GM08714 (cell line): ENCODE measurements at regions not wholly inside any gene's neighbourhood (a gene's known extent, or its start where the extent isn't known, plus 50 kb on each side); places are given as distances from the start of the nearest gene placed in this dataset.

Experiments used
- H3K4me3 ChIP-seq: fragments of 200-500 bp; sonication (Bioruptor generic); 2 replicates; pipeline ENCODE4 v1.5.1; 2014; ENCODE audit warnings: mild to moderate bottlenecking, low read length, inconsistent platforms
- ZNF274 ChIP-seq: IDR thresholded peaks from 2 replicates; pipeline ENCODE4 v1.6.1; 2012; ENCODE audit warnings: mild to moderate bottlenecking, low read depth, low read length

DNA sequence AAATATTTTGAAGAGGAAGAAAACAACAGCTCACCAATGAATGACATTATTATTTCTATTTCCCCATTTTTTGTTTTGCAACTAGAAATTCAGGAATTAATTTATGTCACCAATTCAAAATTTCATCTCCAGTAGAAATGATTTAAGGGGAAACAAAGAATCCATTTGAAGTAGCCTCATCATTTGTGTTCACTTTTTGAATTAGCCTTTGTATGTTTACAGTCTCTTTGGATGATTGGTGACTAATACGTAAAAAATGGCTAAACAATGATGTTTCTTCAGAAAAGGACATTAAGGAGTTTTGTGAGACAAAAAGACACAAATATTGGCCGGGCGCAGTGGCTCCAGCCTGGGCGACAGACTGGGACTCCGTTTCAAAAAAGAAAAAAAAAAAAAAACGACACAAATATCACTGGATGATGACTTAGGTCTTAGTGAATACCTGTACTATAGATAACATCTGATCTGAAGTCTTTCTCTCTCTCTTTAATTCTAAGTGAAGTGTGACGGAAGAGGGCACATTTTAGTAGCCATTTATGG is 313.2 kb downstream of the PIK3C3 start:
- no peak overlapping the region for H3K4me3 ChIP-seq
- TF ChIP-seq ZNF274: no peak

DNA sequence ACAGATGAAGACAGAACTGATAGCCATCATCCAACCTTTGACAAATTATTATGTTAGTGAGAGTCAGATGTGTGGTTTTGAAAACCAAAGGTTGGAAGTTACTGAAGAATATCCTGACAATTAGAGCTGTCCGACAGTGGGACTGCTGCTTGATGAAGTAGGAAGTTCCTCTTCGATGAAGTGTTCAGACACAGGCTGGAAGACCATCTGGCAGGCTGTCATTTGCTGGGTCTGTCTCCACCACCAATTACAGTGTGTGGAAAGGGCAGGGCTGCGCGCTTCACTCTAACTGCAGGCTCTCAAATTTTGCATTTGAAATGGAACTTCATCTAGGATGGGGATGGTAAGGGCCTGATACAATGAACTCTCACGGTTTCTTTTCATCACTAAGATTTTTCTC is 313.8 kb downstream of the PIK3C3 start:
- no peak overlapping the region for H3K4me3 ChIP-seq
- no peak for TF ChIP-seq ZNF274

DNA sequence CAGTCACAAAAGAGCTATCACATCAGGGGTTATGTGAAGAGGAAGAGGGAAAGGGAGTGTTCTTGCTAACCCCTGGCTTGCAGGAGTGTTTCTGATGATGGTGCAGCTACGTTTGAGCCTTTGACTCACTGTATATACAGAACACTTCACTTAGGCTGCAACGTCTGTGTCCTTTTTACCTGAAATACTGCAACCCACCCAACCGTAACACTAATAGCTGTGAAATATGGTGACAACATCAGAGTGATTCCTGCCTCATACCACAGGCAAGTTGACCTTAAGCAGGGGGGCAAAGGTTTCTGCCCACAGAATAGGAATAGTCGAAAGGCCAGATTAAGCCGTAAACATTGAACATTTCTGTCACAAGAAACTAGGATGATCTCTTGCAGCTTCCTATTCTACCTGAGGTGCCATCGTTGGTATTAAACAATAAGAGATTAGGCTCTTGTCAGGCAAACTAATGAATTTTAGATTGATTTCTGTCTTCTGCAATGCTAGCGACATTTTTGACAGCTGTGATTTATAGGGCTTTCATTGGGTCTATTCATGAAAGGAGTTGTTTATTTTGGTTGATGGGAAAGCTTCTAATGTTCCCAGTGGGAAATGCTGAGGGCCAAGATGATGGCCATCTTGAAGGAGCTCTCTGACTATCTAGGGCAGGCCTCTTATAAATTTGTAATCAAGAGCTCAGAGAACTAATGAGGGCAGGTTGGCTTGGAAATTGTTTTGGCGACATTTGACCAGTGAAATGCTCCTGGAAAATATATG is 316.8 kb downstream of the PIK3C3 start:
- H3K4me3 ChIP-seq: no peak overlapping the region
- no peak for TF ChIP-seq ZNF274

DNA sequence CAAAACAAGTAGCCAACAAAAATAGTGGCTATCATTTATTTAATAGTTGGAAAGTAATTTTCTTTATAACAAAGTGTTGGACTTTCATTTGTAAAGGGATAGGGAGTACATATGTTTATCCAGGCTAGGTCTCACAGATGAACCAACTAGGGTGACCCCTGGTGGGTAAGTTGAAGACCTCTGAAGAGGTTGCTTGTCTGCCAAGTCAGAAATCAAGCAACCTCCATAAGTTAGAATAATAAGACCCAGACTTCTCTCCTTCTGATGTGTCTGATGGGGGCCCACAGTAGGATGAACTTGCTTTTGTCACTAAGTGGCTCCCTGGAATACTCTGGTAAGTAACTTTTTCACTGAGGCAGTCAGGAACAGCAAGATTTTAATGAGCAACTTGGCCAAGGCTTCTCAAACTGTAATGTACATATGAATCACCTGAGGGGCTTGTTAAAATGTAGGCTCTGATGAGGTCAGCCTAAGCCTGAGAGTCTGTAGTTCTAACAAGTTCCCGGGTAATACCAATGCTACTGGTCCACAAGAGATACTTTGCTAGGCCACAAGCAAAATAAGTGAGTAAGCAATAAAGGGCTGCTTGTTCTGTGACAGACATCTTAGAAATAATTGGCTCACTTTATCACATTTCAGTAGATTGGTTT is 319.6 kb downstream of the PIK3C3 start:
- no peak for TF ChIP-seq ZNF274
- no peak overlapping the region for H3K4me3 ChIP-seq

DNA sequence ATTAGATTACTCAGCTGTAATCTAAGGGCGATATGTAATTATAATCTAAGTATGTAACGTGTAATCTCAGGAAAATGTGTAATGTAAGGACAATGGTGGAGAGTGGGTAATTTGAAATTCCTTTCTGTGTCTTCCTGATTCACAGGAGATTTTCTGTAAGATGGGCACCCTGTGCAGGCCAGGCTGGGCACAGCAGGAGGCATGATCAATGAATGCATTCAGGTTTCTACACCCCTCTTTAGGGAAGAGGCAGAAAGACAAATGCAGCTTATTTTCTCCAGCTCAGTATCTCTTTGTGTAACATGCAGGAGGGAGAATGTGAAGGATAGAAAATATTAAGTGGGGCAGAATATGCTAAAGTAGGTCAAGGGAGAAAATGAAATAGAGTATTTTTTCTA is 320.1 kb downstream of the PIK3C3 start:
- TF ChIP-seq ZNF274: no peak
- H3K4me3 ChIP-seq: no peak overlapping the region

DNA sequence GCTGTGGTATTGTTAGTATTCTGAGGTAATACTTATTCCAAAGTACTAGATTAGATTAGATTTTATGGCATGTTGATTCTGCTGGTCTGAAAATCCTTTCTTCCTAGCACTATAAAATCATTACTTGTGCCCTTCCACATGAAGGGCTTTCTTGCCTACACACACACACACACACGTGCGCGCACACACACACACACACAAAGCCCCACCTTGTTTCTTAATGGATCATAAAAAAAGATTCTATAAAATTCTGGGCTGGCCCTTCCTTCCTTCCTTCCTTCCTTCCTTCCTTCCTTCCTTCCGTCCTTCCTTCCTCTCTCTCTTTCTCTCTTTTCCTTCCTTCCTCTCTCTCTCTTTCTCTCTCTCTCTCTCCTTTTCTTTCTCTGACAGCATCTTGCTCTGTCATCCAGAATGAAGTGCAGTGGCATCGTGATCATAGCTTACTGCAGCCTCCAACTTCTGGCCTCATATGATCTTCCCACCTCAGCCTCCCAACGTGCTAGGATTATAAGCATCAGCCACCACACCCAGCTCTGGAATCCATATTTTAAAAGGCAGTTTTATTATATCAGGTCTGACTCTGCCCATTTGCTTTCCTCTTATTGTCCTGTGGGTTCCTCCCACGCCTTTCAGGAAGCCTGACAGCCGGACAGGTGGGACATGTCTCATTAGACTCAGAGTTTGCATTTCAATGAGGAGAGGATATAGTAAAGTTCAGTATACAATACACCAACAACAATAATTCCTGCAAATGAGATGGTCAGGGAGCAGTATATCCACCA is 321.1 kb downstream of the PIK3C3 start:
- no peak for TF ChIP-seq ZNF274

DNA sequence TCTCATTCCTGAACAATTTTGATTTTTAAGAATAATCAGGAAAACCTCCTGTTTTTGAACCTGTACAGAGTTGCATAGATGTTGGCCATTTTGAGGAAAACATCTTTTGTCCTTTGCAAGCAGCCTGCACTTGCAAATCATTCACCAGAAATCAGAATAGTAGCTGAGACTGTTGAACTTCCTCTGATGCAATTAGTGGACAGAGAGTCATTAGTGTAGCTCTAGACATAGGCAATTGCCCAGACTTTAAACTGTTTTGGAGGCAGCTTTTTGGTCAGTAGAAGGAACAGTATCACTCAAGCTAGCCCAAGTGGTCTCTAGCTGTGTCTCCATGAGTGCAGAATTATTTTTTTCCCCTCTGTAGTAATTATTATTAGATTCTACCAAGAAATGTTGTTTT is 326.1 kb downstream of the PIK3C3 start:
- no peak for TF ChIP-seq ZNF274
- H3K4me3 ChIP-seq: no peak overlapping the region

More for the DNA sequence above, 321.1 kb downstream of the PIK3C3 start:
- H3K4me3 ChIP-seq: no peak overlapping the region

DNA sequence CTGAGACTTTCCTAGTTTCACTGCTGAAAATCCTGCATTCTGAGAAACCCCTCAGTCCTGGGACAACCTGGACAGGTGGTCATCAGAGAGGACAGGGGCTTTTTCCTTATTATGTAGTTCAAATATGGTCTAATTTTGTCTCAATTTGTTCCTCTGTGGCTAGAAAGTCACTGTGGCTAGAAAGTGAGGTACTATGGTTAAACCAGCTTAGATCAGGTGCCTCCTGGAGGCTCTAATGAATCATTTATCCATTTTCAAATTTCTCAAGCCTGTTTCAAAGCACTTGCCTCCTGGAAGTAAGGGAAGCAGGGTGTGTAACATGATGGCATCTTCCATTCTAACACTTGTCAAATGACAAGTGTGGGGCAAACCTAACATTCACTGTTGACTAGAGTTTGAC is 326.8 kb downstream of the PIK3C3 start:
- no peak for TF ChIP-seq ZNF274

DNA sequence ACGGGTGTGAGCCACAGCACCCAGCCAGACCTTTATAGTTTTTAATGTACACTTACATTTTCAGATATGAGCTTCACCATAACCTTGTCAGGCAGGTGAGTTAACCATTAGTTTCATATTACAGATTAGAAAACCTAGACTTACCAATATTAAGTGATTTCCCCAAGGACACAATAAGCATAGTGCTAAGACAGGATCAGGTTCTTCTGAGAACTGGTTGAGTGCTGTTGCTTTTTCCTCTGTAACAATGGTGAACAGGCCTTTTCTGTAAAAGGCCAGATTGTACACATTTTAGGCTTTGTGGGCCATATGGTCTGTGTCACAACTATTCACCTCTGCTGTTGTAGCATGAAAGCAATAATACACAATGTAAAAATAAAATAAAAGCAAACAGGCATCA is 332.0 kb downstream of the PIK3C3 start:
- TF ChIP-seq ZNF274: no peak
- H3K4me3 ChIP-seq: no peak overlapping the region

More for the DNA sequence above, 326.8 kb downstream of the PIK3C3 start:
- H3K4me3 ChIP-seq: no peak overlapping the region

DNA sequence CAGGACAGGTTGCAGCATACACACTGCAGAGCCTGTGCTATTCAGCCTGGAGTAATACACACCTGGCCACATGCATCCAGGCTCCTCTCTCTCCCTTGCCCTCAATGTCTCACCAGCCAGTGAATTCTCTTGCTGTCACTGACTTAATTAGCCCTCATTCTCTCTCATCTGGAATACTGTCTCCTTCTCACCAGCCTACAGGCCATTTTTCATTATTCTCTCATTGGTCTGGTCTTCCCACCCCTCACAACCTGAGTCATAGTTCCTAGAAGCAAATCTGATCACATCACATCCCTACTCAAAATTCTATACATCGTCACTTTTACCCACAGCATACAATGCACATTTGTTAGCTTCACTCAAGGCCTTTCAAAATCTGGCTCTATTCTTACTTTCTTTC is 333.1 kb downstream of the PIK3C3 start:
- no peak overlapping the region for H3K4me3 ChIP-seq
- no peak for TF ChIP-seq ZNF274

DNA sequence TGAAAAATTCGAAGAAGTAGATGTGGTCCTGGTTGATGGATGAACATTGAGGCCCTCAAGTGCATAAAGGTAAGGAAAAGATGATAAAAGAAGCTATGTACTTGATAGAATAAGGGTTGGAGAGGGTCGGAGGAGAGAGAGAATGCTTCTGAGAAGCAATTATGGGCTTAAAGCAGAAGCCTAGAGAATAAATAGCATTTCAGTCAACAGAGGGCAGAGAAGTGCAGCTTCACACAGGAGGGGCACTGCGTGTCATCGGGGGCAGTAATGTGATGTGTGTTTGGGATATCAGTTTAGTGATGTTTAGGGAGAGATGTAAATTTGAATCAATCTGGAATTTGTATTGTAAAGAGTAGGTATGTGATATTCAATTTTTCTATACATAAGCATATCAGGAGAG is 334.5 kb downstream of the PIK3C3 start:
- H3K4me3 ChIP-seq: no peak overlapping the region
- no peak for TF ChIP-seq ZNF274

DNA sequence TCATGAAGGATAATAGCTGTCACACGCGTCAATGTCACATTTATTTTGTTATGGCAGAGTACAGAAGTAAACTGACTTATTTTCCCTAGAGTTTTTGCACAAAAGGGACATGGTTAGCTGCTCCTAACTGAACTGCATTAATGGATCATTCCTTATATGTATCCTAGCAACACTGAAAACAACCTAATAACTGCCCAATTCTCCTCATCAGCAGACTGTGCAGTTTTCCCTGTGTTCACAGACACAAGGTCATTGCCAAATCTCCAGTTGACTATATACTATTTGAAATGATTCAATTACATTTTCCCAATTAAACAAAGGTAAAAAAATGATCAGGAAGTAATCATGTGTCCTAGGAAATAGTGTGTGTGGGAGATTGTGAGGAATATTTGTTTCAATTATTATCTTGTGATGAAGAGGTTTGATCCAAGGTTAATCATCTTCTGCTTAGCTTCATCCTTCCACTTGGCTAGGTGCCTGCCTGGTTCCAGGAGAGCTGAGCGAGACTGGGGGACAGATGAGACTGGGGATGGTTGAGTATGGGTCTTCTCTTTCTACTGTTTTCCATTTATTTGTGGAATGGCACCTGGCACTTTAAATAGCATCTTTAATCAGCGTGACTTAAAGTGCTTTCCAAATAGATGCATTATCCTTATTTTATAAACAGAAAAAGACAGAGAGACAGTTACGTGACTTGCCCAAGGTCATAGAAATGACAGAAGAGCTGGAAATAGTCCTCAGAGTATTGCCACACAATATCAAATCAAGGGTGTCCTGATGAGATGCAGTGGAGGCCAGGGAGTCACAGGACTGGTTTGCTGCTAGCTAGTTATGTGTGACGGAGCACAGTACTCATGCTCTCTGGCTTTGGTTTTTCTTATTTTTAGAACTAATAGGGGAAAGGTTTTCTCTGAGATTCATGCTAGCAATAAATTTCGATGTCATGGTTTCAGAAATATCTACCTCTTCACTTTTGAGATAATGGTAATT is 335.6 kb downstream of the PIK3C3 start:
- H3K4me3 ChIP-seq: no peak overlapping the region
- TF ChIP-seq ZNF274: no peak

DNA sequence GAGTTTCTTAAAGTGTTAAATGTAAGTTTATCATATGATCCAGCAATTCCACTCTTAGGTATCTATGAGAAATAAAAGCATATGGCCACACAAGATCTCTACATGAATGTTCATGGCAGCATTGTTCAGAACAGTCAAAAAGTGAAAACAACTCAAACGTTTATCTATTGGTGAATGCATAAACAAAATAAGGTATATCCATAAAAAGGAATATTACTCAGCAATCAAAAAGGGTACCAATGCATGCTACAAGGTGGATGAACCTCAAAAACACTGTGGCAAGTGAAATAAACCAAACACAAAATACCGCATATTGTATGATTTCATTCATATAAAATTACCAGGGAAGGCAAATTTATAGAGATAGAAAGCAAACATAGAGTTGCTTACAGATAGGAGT is 337.6 kb downstream of the PIK3C3 start:
- no peak for TF ChIP-seq ZNF274
- H3K4me3 ChIP-seq: no peak overlapping the region
